HUES64 (cell line): ENCODE measurements at regions not wholly inside any gene's neighbourhood (a gene's known extent, or its start where the extent isn't known, plus 50 kb on each side); places are given as distances from the start of the nearest gene placed in this dataset.
"Not testable (repeated sequence)": the region's sequence is repeated elsewhere in the genome, so short reads cannot be mapped to it uniquely, and the experiment has no call there.

Experiments used
- H3K27ac ChIP-seq: 2 replicates; pipeline ENCODE4 v1.7.0; 2013; ENCODE audit warnings: low read depth, low read length, inconsistent platforms
- H3K27me3 ChIP-seq: 2 replicates; pipeline ENCODE4 v1.6.1; 2013; ENCODE audit warnings: mild to moderate bottlenecking, low read length; ENCODE audit not compliant: insufficient read depth
- H3K36me3 ChIP-seq: 2 replicates; pipeline ENCODE4 v1.6.1; 2013; ENCODE audit warnings: mild to moderate bottlenecking, low read length; ENCODE audit not compliant: insufficient read depth
- H3K4me1 ChIP-seq: 2 replicates; pipeline ENCODE4 v1.6.1; 2013; ENCODE audit warnings: mild to moderate bottlenecking, low read length, moderate library complexity; ENCODE audit not compliant: insufficient read depth
- H3K4me3 ChIP-seq: 2 replicates; pipeline ENCODE4 v1.5.1; 2013; ENCODE audit warnings: mild to moderate bottlenecking, low read length, moderate library complexity
- H3K9ac ChIP-seq: 2 replicates; pipeline ENCODE4 v1.6.1; 2013; ENCODE audit warnings: mild to moderate bottlenecking, low read depth, low read length
- H3K9me3 ChIP-seq: 2 replicates; pipeline ENCODE4 v1.6.1; 2013; ENCODE audit warnings: low read depth, low read length; ENCODE audit not compliant: insufficient read depth
- WGBS: fragments of 150-250, 120-280 bp; methylation state at CpG from one replicate; pipeline ENCODE4 v1.1.7; 2013; ENCODE audit warnings: missing lambda C conversion rate; 5-methylcytosine and 5-hydroxymethylcytosine counted together

DNA sequence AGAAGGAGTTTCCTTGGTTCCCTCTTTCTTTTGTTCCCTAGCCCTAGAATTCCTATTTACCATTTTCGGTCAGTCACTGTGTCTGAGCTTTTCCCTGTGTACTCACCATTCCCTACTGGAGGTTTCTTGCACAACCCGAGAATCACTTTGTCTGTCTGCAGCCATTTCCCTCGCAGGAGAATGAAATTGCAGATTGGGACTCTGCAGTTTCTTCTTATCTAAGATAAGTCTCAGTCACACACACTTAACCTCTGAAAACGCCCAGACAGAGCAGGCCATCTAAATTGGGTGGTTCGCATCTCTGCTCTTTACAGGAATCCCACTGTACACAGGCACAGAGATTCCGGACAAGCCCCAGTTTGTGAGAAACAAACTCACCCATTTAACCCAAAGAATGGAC is 58.6 kb upstream of the CNTNAP2 start:
- Histone ChIP-seq H3K4me1 (no peaks in the 10 kb centered on the region), H3K4me3 (no peak overlapping the region), H3K36me3 (no peaks in the 10 kb centered on the region), H3K9ac (no peak overlapping the region), H3K27ac (no peak overlapping the region), H3K9me3 (no peaks in the 10 kb centered on the region), H3K27me3 (no peaks in the 10 kb centered on the region)
- 94% methylated on average over 6 of the region's 6 CpGs for WGBS

DNA sequence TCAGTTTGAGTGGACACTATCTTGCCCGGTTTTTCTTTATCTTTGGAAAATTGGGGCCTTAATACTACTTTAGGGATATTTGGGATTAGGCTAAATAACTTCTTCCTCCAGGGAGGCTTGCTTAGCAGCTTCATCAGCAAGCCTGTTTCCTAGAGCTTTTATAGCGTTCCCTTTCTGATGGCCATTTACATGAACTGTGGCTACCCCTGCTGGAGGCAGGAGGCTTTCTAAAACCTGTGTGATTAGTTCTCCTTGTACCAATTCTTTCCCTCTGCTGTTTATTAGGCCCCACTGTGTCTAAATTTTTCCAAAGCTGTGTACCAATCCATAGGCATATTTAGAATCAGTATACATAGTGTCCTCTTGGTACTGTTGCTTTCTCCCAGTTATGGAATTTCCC is 61.7 kb upstream of the CNTNAP2 start:
- Histone ChIP-seq H3K27me3 (no peaks in the 10 kb centered on the region), H3K9ac (no peak overlapping the region), H3K4me3 (no peak overlapping the region), H3K4me1 (no peaks in the 10 kb centered on the region), H3K36me3 (no peaks in the 10 kb centered on the region), H3K9me3 (no peaks in the 10 kb centered on the region), H3K27ac (no peak overlapping the region)
- WGBS = 76% methylated on average over 1 of the region's 2 CpGs

DNA sequence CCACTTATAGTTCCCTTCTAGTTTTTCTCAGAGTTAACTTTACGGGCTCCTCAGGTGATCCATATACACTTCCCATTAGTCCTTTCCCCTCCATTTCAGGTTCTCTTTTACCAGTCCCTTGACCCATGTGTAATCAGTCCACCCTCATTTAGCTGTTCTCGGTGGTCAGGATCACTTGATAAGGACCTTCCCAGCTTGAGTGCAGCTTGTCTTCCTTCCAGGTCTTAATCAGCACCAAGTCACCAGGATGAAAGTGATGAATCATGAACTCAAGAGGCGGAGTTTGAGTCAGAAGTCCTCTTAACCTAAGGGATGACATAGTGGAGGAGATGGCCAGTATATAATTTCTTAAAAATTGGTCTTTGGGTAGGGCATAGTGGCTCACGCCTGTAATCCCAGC is 63.1 kb upstream of the CNTNAP2 start:
- Histone ChIP-seq H3K36me3 (no peaks in the 10 kb centered on the region), H3K27ac (no peak overlapping the region), H3K27me3 (no peaks in the 10 kb centered on the region), H3K9ac (no peak overlapping the region), H3K9me3 (no peaks in the 10 kb centered on the region), H3K4me1 (no peaks in the 10 kb centered on the region), H3K4me3 (no peak overlapping the region)
- 95% methylated on average over 4 of the region's 4 CpGs for WGBS

DNA sequence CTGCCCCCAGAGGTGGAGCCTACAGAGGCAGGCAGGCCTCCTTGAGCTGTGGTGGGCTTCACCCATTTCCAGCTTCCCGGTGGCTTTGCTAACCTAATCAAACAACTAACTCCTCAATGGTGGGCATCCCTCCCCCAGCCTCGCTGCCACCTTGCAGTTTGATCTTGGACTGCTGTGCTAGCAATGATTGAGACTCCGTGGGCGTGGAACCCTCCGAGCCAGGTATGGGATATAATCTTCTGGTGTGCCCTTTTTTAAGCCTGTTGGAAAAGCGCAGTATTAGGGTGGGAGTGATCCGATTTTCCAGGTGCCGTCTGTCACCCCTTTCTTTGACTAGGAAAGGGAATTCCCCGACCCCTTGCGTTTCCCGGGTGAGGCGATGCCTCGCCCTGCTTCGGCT is 73.3 kb upstream of the CNTNAP2 start:
- not testable (repeated sequence) for H3K9me3 ChIP-seq, H3K9ac ChIP-seq, H3K4me3 ChIP-seq, H3K27me3 ChIP-seq, H3K4me1 ChIP-seq, H3K36me3 ChIP-seq, H3K27ac ChIP-seq
- WGBS = 95% methylated on average over 14 of the region's 14 CpGs

DNA sequence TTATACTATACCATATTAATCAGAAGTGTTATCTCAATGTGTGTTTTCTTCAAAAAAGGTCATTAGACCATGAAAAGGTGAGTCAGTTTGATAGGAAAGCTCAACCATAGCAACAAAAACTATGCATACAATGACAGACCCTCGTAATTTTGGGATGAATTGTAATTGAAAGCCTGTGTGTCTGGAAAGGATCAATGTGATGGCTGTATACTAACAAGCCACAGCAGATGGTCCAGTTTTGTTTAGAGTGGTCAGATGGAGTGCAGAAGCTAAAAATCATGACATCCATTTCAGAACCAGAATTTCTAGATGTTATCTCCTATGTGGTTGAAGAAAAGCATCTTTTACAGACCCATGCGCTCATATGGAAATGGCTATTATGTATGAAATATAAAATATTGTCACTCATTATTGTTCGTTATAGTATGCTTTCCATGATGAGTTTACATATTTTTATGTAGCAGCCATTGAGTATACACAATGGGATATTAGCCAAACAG is 88.3 kb upstream of the CNTNAP2 start:
- Histone ChIP-seq H3K27me3 (no peaks in the 10 kb centered on the region), H3K36me3 (no peaks in the 10 kb centered on the region), H3K9ac (no peak overlapping the region), H3K4me1 (no peaks in the 10 kb centered on the region), H3K4me3 (no peak overlapping the region), H3K9me3 (0 out of 2 replicates have a peak, but pooled peaks cover 6% of the 10 kb centered on the region), H3K27ac (no peak overlapping the region)
- WGBS = 94% methylated on average over 3 of the region's 3 CpGs

DNA sequence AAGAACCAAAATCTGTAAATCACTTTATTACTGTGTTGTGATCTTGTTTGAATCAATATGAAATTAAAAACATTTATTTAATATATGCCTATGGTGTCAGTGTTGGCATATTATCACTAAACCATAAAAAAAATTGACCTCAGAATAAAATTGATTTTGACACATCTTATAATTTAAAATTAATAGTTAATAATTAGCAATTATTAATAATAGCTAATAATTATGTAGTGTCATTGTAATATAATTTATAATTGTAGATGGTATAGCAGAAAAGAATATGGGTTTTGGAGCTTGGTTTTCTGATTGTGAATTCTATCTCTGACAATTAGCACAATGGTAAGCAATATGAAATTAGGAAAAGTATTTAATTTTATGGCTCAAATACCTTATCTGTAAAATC is 89.4 kb upstream of the CNTNAP2 start:
- H3K9me3 ChIP-seq = 0 out of 2 replicates have a peak, but pooled peaks cover 6% of the 10 kb centered on the region
- H3K36me3 ChIP-seq = no peaks in the 10 kb centered on the region
- 0 out of 2 replicates have a peak, but pooled peaks cover 3% of the 10 kb centered on the region for H3K4me1 ChIP-seq
- no peak overlapping the region for H3K4me3 ChIP-seq
- no peak overlapping the region for H3K27ac ChIP-seq
- H3K27me3 ChIP-seq = no peaks in the 10 kb centered on the region
- no peak overlapping the region for H3K9ac ChIP-seq

DNA sequence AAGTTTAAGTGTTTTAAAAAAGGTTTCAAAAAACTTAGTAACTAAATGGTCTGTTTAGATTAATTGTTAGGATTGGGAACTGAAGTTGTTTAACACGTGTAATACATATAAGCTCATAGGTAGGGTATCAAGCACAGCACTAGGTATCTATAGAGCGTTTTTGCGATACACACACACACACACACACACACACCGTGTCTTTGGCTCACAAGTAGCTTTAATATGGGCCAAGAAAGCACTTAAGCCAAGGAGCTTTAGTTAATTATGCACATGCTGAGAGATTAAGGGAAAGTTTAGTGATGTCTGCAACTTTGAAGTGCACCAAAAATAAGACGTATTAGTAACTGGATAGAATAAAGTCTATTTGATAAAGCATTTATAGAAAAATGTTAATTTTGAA is 93.8 kb upstream of the CNTNAP2 start:
- no peaks in the 10 kb centered on the region for H3K27me3 ChIP-seq
- no peaks in the 10 kb centered on the region for H3K36me3 ChIP-seq
- peaks cover 11% of the 10 kb centered on the region; the same call in 1 of the 2 replicates for H3K4me1 ChIP-seq
- no peak overlapping the region for H3K9ac ChIP-seq
- H3K9me3 ChIP-seq = 0 out of 2 replicates have a peak, but pooled peaks cover 6% of the 10 kb centered on the region
- no peak overlapping the region for H3K4me3 ChIP-seq
- H3K27ac ChIP-seq = no peak overlapping the region
- 92% methylated on average over 5 of the region's 5 CpGs for WGBS

DNA sequence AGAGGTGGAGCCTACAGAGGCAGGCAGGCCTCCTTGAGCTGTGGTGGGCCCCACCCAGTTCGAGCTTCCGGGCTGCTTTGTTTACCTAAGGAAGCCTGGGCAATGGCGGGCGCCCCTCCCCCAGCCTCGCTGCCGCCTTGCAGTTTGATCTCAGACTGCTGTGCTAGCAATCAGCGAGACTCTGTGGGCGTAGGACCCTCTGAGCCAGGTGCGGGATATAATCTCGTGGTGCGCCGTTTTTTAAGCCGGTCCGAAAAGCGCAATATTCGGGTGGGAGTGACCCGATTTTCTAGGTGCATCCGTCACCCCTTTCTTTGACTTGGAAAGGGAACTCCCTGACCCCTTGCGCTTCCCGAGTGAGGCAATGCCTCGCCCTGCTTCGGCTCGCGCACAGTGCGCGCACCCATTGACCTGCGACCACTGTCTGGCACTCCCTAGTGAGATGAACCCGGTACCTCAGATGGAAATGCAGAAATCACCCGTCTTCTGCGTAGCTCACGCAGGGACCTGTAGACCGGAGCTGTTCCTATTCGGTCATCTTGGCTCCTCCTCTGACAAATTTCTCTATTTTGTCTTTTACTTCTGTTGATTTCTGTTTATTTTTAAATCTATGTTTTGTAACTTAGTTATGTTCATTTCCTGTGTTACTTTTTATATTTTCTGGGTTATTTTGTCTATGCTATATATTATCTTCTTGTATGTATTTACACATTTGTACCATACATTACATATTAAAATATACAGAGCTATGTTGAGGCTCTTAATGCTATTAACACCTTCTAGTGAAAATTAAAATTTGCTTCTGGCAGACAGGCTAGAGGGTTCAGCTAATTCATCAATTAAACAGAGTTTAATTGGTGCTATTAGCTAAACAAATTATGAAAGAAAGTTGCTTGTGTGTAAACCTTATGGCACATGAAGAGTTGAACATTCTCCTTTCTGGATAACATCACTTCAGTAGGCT is 97.3 kb upstream of the CNTNAP2 start:
- H3K9me3 ChIP-seq, H3K9ac ChIP-seq, H3K27me3 ChIP-seq, H3K27ac ChIP-seq, H3K36me3 ChIP-seq: not testable (repeated sequence)
- WGBS = 84% methylated on average over 27 of the region's 33 CpGs
- H3K4me1 ChIP-seq = peaks cover 11% of the 10 kb centered on the region; the same call in 1 of the 2 replicates
- 0 out of 2 replicates have a peak overlapping the region, but pooled peaks have one; percentile 10 for H3K4me3 ChIP-seq

DNA sequence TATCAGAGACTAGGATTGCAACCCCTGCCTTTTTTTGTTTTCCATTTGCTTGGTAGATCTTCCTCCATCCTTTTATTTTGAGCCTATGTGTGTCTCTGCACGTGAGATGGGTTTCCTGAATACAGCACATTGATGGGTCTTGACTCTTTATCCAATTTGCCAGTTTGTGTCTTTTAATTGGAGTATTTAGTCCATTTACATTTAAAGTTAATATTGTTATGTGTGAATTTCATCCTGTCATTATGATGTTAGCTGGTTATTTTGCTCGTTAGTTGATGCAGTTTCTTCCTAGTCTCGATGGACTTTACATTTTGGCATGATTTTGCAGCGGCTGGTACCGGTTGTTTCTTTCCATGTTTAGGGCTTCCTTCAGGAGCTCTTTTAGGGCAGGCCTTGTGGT is 99.2 kb upstream of the CNTNAP2 start:
- not testable (repeated sequence) for H3K27me3 ChIP-seq, H3K4me1 ChIP-seq, H3K36me3 ChIP-seq, H3K9me3 ChIP-seq, H3K4me3 ChIP-seq, H3K9ac ChIP-seq, H3K27ac ChIP-seq
- WGBS = 98% methylated on average over 4 of the region's 5 CpGs

DNA sequence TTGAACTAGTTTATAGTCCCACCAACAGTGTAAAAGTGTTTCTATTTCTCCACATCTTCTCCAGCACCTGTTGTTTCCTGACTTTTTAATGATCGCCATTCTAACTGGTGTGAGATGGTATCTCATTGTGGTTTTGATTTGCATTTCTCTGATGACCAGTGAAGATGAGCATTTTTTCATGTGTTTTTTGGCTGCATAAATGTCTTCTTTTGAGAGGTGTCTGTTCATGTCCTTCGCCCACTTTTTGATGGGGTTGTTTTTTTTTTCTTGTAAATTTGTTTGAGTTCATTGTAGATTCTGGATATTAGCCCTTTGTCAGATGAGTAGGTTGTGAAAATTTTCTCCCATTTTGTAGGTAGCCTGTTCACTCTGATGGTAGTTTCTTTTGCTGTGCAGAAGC is 102.4 kb upstream of the CNTNAP2 start:
- H3K9me3 ChIP-seq, H3K27ac ChIP-seq, H3K4me1 ChIP-seq, H3K36me3 ChIP-seq, H3K27me3 ChIP-seq, H3K4me3 ChIP-seq, H3K9ac ChIP-seq: not testable (repeated sequence)
- WGBS = 100% methylated on average over 1 of the region's 2 CpGs

DNA sequence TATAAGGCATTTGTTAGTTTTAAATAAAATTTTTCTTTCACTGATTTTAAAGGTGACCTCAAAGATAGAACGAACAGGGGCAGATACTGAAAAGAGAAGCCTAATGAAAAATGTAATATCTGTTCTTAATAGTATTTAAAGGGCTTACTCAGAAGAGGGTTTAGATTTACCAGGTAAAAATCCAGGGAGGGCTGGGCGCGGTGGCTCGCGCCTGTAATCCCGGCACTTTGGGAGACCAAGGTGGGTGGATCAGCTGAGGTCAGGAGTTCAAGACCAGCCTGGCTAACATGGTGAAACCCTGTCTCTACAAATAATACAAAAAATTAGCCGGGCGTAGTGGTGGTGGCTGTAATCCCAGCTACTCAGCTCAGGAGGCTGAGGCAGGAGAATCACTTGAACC is 108.3 kb upstream of the CNTNAP2 start:
- 96% methylated on average over 8 of the region's 8 CpGs for WGBS
- Histone ChIP-seq H3K4me3 (no peak overlapping the region), H3K4me1 (no peaks in the 10 kb centered on the region), H3K9ac (no peak overlapping the region), H3K9me3 (no peaks in the 10 kb centered on the region), H3K36me3 (no peaks in the 10 kb centered on the region), H3K27me3 (peaks cover 10% of the 10 kb centered on the region), H3K27ac (no peak overlapping the region)
